ENCODE measurements at regions not wholly inside any gene's neighbourhood (a gene's known extent, or its start where the extent isn't known, plus 50 kb on each side); places are given as distances from the start of the nearest gene placed in this dataset.
"Not testable (repeated sequence)": the region's sequence is repeated elsewhere in the genome, so short reads cannot be mapped to it uniquely, and the experiment has no call there.

DNA sequence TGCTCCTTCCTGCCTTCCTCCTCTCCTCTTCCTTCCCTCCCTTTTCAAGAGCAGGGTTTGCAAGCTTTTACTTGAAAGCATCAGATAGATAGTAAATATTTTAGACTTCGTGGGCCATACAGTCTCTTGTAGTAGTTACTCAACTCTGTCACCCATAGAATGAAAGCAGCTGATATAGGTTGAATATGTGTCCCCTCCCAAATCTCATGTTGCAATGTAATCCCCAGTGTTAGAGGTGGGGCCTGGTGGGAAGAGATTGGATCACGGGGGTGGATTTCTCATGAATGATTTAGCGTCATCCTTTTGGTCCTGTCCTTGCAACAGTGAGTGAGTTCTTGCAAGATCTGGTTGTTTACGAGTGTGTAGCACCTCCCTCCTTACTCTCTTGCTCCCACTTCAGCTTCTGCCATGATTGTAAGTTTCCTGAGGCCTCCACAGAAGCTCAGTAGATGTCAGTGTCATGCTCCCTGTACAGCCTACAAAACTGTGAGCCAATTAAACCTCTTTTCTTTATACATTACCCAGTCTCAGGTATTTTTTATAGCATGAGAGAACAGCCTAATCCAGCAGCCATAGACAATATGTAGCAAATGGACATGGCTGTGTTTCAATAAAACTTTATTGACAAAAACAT is 124.7 kb downstream of the ART5 start:
- in situ Hi-C loops (cut with HindIII; ENCODE audit: low pct_ligation_motif_present, low pct_unique_long_range_greater_than_20kb, low sequenced_read_pairs); DNase-seq: not testable (repeated sequence)

DNA sequence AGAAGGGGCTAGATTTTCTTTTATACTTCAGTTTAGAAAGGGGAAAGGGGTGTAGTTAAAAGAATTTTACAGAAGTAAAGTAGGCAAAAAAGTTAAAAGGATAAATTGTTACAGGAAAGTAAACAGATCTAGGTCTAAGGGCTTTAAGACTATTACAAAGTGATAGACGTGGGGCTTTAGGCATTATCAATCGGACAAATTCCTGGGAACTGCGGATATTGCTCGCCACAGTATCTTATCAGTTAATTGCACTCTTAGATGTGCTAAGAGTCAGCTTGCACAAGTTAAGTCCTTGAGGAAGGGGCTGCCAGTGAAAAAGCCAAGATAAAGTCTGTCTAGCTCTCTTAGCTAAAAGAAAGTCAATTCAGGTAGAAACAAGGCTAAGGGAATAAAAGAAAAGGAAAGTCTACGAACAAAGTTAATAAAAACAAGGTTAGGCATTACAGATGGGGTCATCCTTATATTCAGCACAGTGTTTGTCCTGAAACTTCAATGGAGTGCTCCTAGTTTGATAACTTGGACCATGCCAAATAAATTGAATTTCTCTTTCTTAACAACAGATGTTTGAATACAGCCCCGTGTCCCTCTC is 125.4 kb downstream of the ART5 start:
- DNase-seq; in situ Hi-C loops (cut with HindIII; ENCODE audit: low pct_ligation_motif_present, low pct_unique_long_range_greater_than_20kb, low sequenced_read_pairs): not testable (repeated sequence)

DNA sequence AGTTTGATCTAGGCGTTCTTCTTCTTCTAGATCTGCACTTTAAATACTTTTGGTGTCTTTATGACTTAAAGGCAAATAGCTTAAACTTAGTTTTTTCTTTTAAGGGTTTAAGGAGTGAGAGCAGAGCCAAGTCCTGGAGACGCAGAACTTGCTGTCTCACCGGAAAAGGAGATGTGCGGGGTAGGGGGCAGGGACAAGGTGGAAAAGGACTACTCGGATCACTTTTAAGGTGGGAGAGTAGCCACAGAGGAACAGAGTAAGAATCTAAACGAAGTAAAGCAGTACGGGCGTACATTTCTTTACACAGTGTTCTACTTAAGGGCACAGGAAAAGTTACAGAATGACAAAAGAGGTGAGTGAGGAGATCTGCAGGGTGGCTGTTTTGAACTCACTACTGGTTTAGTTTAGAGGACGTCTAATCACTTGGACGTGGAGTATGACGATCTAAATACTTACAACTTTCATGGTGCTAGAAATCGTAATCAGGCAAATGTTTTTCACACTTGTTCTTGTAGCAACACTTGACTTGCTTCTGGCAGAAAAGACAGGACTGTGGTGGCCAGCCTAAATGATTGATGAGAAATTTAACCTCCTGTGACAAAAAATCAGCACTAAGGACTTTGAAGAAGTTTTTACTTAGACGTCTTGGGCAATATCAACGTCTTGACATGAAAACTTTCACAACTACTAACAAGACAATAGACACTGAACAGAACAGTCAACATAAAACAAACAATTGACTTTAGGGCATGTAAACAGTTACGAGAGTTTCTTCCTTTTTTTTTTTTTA is 127.0 kb downstream of the ART5 start:
- DNase-seq; in situ Hi-C loops (cut with HindIII; ENCODE audit: low pct_ligation_motif_present, low pct_unique_long_range_greater_than_20kb, low sequenced_read_pairs): not testable (repeated sequence)

DNA sequence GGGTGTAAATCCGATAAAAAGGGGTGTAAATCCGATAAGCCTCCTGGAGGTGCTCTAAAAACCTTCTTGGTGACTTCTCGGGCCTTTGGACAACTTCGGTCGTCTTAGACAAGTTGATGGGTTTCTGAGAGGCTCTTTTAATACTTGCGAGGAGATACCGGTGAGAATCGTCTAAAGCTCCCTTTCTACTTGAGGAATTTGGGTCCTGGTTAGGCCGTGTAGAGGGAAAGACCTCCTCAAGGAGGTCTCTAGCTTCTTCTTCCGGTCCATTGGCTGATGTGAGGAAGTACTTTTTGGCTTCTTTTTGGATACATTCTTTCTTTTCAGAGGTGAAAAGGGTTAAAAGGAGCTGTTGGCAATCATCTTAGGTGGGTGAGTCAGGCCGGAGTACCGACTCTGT is 128.5 kb downstream of the ART5 start:
- in situ Hi-C loops (cut with HindIII; ENCODE audit: low pct_ligation_motif_present, low pct_unique_long_range_greater_than_20kb, low sequenced_read_pairs) = not testable (repeated sequence)

GRCh38 chr11:3512751-3513150 is 129.0 kb downstream of the ART5 start:
- DNase-seq = not testable (repeated sequence)

More for the DNA sequence above, 128.5 kb downstream of the ART5 start:
- not testable (repeated sequence) for DNase-seq

DNA sequence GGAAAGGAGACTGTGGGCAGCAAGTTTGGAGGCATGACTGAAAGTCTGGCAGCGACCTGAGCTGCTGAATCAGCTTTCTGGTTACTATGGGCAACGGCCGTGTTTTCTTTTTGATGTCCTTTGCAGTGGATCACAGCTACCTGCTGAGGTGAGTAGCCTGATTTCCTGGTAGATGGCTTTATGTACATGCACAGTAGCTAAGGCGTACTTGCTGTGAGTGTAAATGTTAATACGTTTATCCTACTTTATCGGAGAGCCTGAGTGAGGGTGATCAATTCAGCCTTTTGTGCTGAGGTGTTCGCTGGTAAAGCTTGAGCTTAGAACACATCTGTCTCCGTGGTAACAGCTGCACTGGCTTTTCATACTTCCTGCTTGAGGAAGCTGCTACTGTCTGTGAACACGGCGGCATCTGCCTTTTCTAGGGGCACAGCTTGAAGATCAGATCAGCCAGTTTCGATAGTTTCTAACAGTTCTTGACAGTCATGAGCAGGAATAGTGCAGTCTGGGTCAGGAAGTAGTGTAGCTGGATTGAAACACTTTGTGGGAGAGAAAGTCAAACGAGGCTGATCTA is 129.6 kb downstream of the ART5 start:
- DNase-seq; in situ Hi-C loops (cut with HindIII; ENCODE audit: low pct_ligation_motif_present, low pct_unique_long_range_greater_than_20kb, low sequenced_read_pairs): not testable (repeated sequence)

More at GRCh38 chr11:3512751-3513150, 129.0 kb downstream of the ART5 start:
- in situ Hi-C loops (cut with HindIII; ENCODE audit: low pct_ligation_motif_present, low pct_unique_long_range_greater_than_20kb, low sequenced_read_pairs) = not testable (repeated sequence)

DNA sequence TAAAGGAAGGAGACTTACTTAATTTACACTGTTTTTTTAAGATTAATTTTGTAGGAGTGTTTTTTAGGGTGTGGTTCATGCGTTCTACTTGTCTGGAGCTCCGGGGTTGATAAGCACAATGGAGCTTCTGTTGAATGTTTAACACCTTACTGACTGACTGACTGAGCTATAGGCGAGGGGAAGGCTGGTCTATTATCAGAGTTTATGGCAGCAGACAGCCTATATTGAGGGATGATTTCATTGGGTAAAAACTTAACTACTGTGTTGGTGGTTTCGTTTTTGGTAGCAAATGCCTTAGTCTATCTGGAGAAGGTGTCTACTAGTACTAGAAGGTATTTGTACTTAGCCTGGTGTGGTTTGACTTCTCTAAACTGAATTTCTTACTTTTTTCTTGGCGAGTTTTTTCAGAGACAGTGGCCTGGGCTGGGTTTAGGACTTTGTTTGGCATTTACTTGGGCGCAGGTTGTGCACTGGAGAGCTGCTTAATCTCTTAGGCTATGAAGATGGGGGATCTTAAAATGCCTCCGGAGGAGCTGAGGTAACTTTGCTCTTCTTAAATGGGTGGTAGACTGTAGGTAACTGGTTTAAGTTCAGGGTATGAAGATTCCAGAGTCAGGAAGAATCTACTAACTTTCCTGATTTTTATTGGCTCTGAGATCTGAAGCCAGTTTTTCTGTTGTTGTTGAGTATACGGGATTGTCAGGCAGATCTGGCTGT is 130.2 kb downstream of the ART5 start:
- in situ Hi-C loops (cut with HindIII; ENCODE audit: low pct_ligation_motif_present, low pct_unique_long_range_greater_than_20kb, low sequenced_read_pairs); DNase-seq: not testable (repeated sequence)

DNA sequence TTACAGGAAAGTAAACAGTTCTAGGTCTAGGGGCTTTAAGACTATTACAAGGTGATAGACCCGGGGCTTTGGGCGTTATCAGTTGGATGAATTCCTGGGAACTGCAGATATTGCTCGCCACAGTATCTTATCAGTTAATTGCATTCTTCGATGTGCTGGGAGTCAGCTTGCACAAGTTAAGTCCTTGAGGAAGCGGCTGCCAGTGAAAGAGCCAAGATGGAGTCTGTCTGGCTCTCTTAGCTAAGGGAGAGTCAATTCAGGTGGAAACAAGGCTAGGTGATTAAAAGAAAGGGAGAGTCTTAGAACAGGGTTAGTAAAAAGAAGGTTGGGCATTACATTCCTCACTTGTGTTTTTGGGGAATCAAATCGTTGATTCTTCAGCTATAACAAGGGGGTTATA is 130.6 kb upstream of the ZNF195 start:
- DNase-seq; in situ Hi-C loops (cut with HindIII; ENCODE audit: low pct_ligation_motif_present, low pct_unique_long_range_greater_than_20kb, low sequenced_read_pairs): not testable (repeated sequence)

DNA sequence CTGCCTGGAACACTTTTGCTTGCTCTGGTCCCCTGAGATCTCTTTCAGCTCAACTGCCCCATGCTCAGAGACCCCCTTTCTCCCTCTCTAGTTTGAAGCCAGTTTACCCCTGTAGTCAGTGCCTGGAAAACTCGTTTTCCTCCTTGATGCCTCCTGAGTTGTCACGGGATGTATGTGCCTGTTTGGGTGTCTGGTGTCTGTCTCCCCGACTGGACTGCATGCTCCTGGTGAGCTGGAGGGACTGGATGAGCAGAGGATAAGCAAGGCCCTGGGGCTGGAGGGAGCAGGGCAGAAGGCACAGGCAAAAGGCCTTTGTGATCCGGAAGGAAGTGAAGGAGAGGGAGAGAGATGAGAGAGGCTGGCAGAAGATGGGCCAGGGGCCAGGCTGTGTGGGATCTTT is 120.3 kb upstream of the ZNF195 start:
- DNase-seq; in situ Hi-C loops (cut with HindIII; ENCODE audit: low pct_ligation_motif_present, low pct_unique_long_range_greater_than_20kb, low sequenced_read_pairs): not testable (repeated sequence)

- DNase-seq; in situ Hi-C loops (cut with HindIII; ENCODE audit: low pct_ligation_motif_present, low pct_unique_long_range_greater_than_20kb, low sequenced_read_pairs): not testable (repeated sequence)
These were observed 119.4 kb upstream of the ZNF195 start for GRCh38 chr11:3498356-3498755.

DNA sequence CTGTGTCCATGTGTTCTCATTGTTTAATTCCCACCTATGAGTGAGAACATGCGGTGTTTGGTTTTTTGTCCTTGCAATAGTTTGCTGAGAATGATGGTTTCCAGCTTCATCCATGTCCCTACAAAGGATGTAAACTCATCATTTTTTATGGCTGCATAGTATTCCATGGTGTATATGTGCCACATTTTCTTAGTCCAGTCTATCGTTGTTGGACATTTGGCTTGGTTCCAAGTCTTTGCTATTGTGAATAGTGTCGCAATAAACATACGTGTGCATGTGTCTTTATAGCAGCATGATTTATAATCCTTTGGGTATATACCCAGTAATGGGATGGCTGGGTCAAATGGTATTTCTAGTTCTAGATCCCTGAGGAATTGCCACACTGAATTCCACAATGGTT is 114.2 kb upstream of the ZNF195 start:
- in situ Hi-C loops (cut with HindIII; ENCODE audit: low pct_ligation_motif_present, low pct_unique_long_range_greater_than_20kb, low sequenced_read_pairs); DNase-seq: not testable (repeated sequence)

DNA sequence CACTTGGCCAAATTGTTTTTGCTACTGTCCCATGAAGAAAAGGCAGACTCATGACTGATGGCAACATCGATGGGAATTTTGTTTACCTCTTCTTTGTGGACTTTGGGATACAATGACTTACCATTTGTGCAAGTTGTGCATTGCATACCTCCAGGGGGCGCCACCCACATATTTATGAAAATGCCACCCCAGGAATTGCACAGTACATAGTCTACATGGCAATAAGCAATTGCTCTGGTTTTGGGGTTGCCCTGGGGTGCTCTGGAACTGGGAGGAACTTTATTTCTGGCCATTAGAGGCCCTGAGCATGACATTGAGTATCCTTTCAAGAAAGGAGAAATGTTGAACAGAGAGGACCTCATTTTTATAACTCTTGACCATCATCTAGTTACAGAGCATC is 109.1 kb upstream of the ZNF195 start:
- in situ Hi-C loops (cut with HindIII; ENCODE audit: low pct_ligation_motif_present, low pct_unique_long_range_greater_than_20kb, low sequenced_read_pairs); DNase-seq: not testable (repeated sequence)

DNA sequence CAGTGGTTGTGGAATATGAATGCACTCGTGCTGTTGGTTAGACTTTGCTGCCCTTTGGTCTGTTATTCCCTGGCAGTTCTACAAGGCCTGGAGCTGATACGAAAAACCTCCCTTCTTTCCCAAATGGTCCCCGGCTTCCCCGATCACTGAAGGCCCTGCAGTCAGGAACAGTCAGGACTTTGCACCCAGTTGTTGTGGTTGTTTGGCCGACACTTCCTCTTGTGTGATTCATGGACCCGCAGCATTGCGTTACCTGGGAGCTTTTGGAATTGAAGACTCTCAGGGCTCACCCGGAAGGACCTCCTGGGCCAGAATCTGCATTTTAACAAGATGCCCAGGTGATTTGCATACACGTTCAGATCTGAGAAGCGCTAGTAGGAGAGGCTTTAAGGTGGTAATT is 106.8 kb upstream of the ZNF195 start:
- DNase-seq; in situ Hi-C loops (cut with HindIII; ENCODE audit: low pct_ligation_motif_present, low pct_unique_long_range_greater_than_20kb, low sequenced_read_pairs): not testable (repeated sequence)

DNA sequence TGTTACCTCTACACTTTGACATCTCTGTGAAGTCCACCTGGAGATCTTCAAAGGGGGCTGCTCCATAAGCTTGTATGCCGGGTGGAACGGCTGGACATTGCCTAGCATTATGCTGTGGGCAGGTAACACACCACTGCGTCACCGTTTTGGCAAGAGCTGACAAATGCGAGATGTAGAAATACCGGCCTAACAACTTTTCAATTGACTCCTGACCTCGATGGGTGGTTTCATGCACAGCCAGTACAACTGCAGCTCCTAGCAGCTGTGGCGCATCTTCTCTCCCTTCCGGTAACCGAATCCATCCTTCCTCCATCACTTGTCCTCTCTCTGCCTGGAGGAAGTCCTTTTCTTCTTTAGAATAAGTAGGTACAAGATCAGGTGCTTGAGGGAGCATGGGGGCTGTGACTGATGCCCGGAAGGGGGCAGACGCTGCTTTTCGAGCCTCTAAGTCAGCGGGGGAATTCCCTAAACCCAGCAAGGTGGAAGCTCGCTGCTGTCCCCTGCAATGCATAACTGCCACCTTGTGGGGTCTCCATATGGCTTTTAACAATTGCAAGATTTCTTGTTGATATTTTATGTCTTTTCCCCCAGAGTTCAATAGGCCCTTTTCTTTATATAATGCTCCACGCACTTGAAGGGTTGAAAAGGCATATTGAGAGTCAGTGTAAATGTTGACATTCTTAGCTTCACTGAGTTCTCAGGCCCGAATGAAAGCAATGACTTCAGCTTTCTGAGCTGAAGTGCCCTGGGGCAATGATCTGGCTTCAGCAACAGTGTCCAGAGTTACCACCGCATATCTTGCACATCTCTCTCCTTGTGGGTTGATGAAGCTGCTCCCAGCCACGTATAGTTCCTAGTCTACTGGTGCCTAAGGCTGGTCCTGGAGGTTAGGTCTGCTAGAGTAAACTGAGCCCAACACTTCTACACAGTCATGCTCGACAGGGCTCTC is 98.3 kb upstream of the ZNF195 start:
- in situ Hi-C loops (cut with HindIII; ENCODE audit: low pct_ligation_motif_present, low pct_unique_long_range_greater_than_20kb, low sequenced_read_pairs) = not testable (repeated sequence)

DNA sequence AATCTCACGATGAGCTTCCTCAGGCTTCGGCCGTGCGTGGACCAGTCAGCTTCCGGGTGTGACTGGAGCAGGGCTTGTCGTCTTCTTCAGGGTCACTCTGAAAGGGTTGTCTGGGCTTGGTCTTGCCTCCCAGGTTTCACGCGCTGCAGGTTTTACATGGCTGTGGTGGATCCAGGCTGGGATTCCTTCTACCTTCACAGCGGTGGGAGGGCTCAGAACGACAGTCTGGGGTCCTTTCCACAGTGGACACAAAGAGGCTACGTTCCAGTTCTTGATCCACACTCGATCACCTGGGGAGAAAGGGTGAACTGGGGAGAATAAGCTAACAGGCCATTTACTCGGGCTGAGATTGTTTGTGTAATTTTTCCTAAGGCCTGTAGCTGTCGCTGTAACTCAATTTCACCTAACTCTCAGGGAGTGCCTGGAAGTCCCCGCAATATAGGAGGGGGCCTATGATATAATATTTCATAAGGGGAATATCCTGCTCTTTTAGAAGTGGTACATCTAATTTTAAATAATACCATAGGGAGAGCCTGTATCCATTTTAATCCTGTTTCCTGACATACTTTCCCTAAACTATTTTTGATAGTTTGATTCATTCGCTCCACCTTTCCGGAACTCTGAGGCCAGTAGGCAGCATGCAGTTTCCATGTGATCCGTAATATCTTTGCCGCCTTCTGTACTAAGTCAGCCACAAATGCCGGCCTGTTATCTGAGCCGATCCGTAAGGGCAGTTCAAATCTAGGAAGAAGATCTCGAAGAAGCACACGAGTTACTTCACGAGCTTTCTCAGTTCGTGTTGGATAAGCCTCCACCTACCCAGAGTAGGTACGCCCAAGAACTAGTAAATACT is 97.4 kb upstream of the ZNF195 start:
- in situ Hi-C loops (cut with HindIII; ENCODE audit: low pct_ligation_motif_present, low pct_unique_long_range_greater_than_20kb, low sequenced_read_pairs); DNase-seq: not testable (repeated sequence)

More for the DNA sequence above, 98.3 kb upstream of the ZNF195 start:
- DNase-seq = not testable (repeated sequence)

DNA sequence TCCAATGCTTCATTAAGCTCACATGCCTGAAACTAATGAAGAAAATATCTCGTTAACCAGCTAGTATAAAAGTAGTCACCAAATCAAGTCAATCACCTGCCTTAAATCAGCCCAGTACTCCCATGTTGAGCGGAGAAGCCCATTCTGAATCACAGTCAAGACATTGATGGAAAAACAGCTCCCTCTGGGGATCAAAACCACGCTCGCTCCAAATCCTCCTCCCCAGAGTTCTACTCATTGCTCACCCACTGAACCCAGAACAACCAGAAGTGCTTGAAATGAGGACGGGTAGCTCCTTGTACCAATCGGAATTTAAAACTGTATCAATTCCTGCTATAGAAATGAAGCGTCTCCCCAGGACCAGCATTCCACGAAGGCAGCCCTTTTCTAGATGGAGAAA is 90.0 kb upstream of the ZNF195 start:
- in situ Hi-C loops (cut with HindIII; ENCODE audit: low pct_ligation_motif_present, low pct_unique_long_range_greater_than_20kb, low sequenced_read_pairs); DNase-seq: not testable (repeated sequence)

- in situ Hi-C loops (cut with HindIII; ENCODE audit: low pct_ligation_motif_present, low pct_unique_long_range_greater_than_20kb, low sequenced_read_pairs); DNase-seq: not testable (repeated sequence)
These were observed 88.7 kb upstream of the ZNF195 start for GRCh38 chr11:3467599-3467998.
